ENCODE measurements at regions not wholly inside any gene's neighbourhood (a gene's known extent, or its start where the extent isn't known, plus 50 kb on each side); places are given as distances from the start of the nearest gene placed in this dataset.

GRCh38 chr1:72649991-72650390 lies 367.7 kb upstream of the NEGR1 start:
- no peak overlapping the region for H3K4me3 Mint-ChIP-seq (ENCODE audit: unreplicated experiment)

DNA sequence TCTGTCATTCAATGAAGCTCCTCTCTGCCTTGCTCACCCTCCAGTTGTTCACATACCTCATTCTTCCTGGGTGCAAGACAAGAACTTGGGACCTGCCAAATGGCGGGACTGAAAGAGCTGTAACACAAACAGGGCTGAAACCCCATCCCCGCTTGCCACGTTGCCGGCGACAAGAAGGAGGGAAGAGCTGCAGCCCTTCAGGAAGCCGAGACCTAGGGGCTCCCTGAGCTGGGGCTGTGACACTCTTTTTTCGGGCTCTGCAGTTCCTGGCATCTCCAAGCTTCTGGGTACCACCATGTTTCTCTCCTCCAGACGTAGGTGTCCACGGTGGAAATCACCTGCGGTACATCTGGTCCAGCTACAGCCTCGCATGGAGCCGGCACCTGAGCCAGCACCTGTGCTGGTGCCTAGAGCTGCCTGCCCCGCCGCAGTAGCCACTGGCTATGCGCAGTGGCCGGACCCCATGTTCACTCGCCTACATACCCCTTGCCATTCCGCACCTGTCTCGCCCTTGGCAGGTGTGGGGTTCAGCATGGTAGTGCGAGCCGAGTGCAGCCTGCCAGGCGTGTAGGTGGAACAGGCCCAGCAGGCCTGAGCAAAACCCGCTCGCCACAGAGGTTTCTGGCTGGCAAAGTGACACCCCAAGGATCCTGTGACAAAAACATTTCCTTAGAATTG lies 367.0 kb upstream of the NEGR1 start:
- no peak overlapping the region for H3K4me3 Mint-ChIP-seq (ENCODE audit: unreplicated experiment)
- no peaks in the 10 kb centered on the region for H3K9me3 Mint-ChIP-seq (ENCODE audit: unreplicated experiment)
- H3K4me1 Mint-ChIP-seq (ENCODE audit: low read depth, unreplicated experiment) = no peaks in the 10 kb centered on the region
- no peaks in the 10 kb centered on the region for H3K36me3 Mint-ChIP-seq (ENCODE audit: unreplicated experiment)
- DNase-seq = no peak
- no peak overlapping the region for H3K27ac Mint-ChIP-seq (ENCODE audit: unreplicated experiment)
- H3K27me3 Mint-ChIP-seq (ENCODE audit: unreplicated experiment) = no peaks in the 10 kb centered on the region
- TF ChIP-seq, protein P1, sequence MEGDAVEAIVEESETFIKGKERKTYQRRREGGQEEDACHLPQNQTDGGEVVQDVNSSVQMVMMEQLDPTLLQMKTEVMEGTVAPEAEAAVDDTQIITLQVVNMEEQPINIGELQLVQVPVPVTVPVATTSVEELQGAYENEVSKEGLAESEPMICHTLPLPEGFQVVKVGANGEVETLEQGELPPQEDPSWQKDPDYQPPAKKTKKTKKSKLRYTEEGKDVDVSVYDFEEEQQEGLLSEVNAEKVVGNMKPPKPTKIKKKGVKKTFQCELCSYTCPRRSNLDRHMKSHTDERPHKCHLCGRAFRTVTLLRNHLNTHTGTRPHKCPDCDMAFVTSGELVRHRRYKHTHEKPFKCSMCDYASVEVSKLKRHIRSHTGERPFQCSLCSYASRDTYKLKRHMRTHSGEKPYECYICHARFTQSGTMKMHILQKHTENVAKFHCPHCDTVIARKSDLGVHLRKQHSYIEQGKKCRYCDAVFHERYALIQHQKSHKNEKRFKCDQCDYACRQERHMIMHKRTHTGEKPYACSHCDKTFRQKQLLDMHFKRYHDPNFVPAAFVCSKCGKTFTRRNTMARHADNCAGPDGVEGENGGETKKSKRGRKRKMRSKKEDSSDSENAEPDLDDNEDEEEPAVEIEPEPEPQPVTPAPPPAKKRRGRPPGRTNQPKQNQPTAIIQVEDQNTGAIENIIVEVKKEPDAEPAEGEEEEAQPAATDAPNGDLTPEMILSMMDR (IDR thresholded peaks at IDR 0.05; ENCODE audit: partially characterized antibody, unreplicated experiment) = no peak

More at GRCh38 chr1:72649991-72650390, 367.7 kb upstream of the NEGR1 start:
- H3K27me3 Mint-ChIP-seq (ENCODE audit: unreplicated experiment) = no peaks in the 10 kb centered on the region
- no peaks in the 10 kb centered on the region for H3K9me3 Mint-ChIP-seq (ENCODE audit: unreplicated experiment)
- H3K4me1 Mint-ChIP-seq (ENCODE audit: low read depth, unreplicated experiment) = no peaks in the 10 kb centered on the region
- TF ChIP-seq, protein P1 (IDR thresholded peaks at IDR 0.05; ENCODE audit: partially characterized antibody, unreplicated experiment) = no peak
- no peak for DNase-seq
- H3K27ac Mint-ChIP-seq (ENCODE audit: unreplicated experiment) = no peak overlapping the region
- no peaks in the 10 kb centered on the region for H3K36me3 Mint-ChIP-seq (ENCODE audit: unreplicated experiment)

- Mint-ChIP-seq H3K27ac (ENCODE audit: unreplicated experiment) (no peak overlapping the region), H3K36me3 (ENCODE audit: unreplicated experiment) (no peaks in the 10 kb centered on the region), H3K27me3 (ENCODE audit: unreplicated experiment) (no peaks in the 10 kb centered on the region), H3K4me3 (ENCODE audit: unreplicated experiment) (no peak overlapping the region), H3K9me3 (ENCODE audit: unreplicated experiment) (no peaks in the 10 kb centered on the region), H3K4me1 (ENCODE audit: low read depth, unreplicated experiment) (no peaks in the 10 kb centered on the region)
- TF ChIP-seq, protein P1 (IDR thresholded peaks at IDR 0.05; ENCODE audit: partially characterized antibody, unreplicated experiment) = no peak
- DNase-seq = no peak
Measured at GRCh38 chr1:72648465-72648864, 366.1 kb upstream of the NEGR1 start.

DNA sequence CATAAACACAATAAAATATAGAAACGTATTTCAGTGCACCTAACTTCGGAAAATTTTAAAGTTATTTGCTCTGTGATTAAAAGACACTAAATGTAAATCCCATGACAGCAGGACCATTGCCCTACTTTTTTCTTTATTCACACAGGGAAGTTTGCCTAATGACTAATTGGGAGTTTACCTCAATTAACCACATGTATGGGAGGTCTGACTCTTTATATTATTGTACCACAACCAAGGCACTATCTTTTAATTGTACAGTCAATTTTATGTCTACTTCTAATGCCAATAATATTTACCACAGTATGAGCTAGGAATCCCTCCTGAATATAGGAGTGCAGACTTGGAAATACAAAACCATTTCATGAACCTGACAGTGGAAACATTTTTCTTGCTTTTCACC lies 360.8 kb upstream of the NEGR1 start:
- Mint-ChIP-seq H3K27ac (ENCODE audit: unreplicated experiment) (no peak overlapping the region), H3K36me3 (ENCODE audit: unreplicated experiment) (no peaks in the 10 kb centered on the region), H3K4me1 (ENCODE audit: low read depth, unreplicated experiment) (no peaks in the 10 kb centered on the region), H3K27me3 (ENCODE audit: unreplicated experiment) (no peaks in the 10 kb centered on the region), H3K4me3 (ENCODE audit: unreplicated experiment) (no peak overlapping the region), H3K9me3 (ENCODE audit: unreplicated experiment) (no peaks in the 10 kb centered on the region)
- TF ChIP-seq, protein P1 (IDR thresholded peaks at IDR 0.05; ENCODE audit: partially characterized antibody, unreplicated experiment) = no peak
- DNase-seq = no peak

DNA sequence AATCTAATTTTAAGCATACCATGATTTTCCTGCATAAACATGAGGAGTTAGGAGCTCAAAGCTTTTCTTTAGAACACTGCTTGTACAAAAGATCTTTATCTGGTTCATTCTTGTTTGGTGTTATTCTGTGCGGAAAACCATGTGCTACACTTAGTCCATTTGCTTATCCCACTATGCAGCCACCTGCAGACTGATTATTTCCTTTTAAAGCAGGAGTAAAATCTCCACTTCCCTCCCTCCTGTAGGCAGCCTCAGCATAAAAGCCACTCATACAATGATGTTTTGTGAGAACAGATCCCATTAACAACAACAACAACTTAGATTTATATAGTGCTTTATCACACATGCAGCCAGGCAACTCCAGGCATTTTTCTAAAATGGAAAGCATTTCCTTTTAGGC lies 355.3 kb upstream of the NEGR1 start:
- Mint-ChIP-seq H3K27ac (ENCODE audit: unreplicated experiment) (no peak overlapping the region), H3K36me3 (ENCODE audit: unreplicated experiment) (no peaks in the 10 kb centered on the region), H3K9me3 (ENCODE audit: unreplicated experiment) (peaks cover 3% of the 10 kb centered on the region), H3K4me3 (ENCODE audit: unreplicated experiment) (no peak overlapping the region), H3K4me1 (ENCODE audit: low read depth, unreplicated experiment) (no peaks in the 10 kb centered on the region), H3K27me3 (ENCODE audit: unreplicated experiment) (no peaks in the 10 kb centered on the region)
- TF ChIP-seq, protein P1 (IDR thresholded peaks at IDR 0.05; ENCODE audit: partially characterized antibody, unreplicated experiment) = no peak
- DNase-seq = no peak

All from glutamatergic neuron (in vitro differentiated cells).